Neural crest cell (in vitro differentiated cells): ENCODE measurements at regions not wholly inside any gene's neighbourhood (a gene's known extent, or its start where the extent isn't known, plus 50 kb on each side); places are given as distances from the start of the nearest gene placed in this dataset.
"Not testable (repeated sequence)": the region's sequence is repeated elsewhere in the genome, so short reads cannot be mapped to it uniquely, and the experiment has no call there.

Experiments used
- DNase-seq: peaks from one replicate; pipeline ENCODE4 v3.0.0; 2021; ENCODE audit warnings: low read depth, mixed read lengths, low spot score
- H3K27ac Mint-ChIP-seq: one replicate; pipeline ENCODE4 v1.8.0; 2021; ENCODE audit warnings: mild to moderate bottlenecking, mixed read lengths; ENCODE audit not compliant: unreplicated experiment
- H3K27me3 Mint-ChIP-seq: 2 replicates; pipeline ENCODE4 v1.8.0; 2021; ENCODE audit warnings: low read depth, mild to moderate bottlenecking, mixed read lengths
- H3K36me3 Mint-ChIP-seq: 2 replicates; pipeline ENCODE4 v1.8.0; 2021; ENCODE audit warnings: low read depth, mild to moderate bottlenecking, mixed read lengths
- H3K4me1 Mint-ChIP-seq: 2 replicates; pipeline ENCODE4 v1.8.0; 2021; ENCODE audit warnings: mixed read lengths
- H3K4me3 Mint-ChIP-seq: one replicate; pipeline ENCODE4 v1.8.0; 2021; ENCODE audit warnings: mild to moderate bottlenecking, mixed read lengths
- H3K9me3 Mint-ChIP-seq: 2 replicates; pipeline ENCODE4 v1.8.0; 2021; ENCODE audit warnings: mixed read lengths
- CTCF ChIP-seq: fragments of 200-600 bp; sonication (generic); conservative IDR thresholded peaks from 2 replicates; pipeline ENCODE4 v1.5.0; 2021; ENCODE audit warnings: antibody characterized with exemption, mild to moderate bottlenecking

- Mint-ChIP-seq H3K27me3 (no peaks in the 10 kb centered on the region), H3K4me3 (no peak overlapping the region), H3K27ac (no peak overlapping the region), H3K36me3 (peaks cover 7% of the 10 kb centered on the region), H3K4me1 (peaks cover 4% of the 10 kb centered on the region), H3K9me3 (peaks cover 18% of the 10 kb centered on the region)
- DNase-seq: no peak
- no peak for TF ChIP-seq CTCF
These were observed 103.6 kb upstream of the SHB start for GRCh38 chr9:38172586-38172985.

DNA sequence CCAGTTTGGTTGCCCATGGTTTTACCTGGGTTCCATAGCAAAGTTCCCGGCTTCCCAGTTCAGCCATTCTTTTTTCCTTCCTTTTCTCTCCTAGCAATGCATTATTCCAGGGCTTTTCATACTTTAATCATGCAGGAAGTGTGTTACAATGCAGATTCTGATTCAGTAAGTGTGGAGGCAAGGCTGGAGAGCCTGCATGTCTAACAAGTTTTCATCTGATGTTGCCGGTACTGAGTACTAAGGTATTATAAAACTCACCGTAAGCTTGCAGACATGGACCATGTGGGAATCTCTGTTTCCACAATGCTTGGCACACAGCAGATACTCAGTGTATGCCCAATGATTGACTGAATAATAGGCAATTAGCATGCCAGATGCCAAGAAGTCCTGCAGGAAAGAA, 102.9 kb upstream of the SHB start:
- Mint-ChIP-seq H3K4me1 (peaks cover 4% of the 10 kb centered on the region), H3K4me3 (no peak overlapping the region), H3K27me3 (no peaks in the 10 kb centered on the region), H3K27ac (no peak overlapping the region), H3K9me3 (peaks cover 16% of the 10 kb centered on the region), H3K36me3 (peaks cover 7% of the 10 kb centered on the region)
- TF ChIP-seq CTCF: no peak
- DNase-seq: no peak

GRCh38 chr9:38171538-38171884, 102.5 kb upstream of the SHB start:
- Mint-ChIP-seq H3K4me3 (no peak overlapping the region), H3K27me3 (no peaks in the 10 kb centered on the region), H3K27ac (no peak overlapping the region), H3K36me3 (peaks cover 7% of the 10 kb centered on the region), H3K4me1 (peaks cover 4% of the 10 kb centered on the region), H3K9me3 (peaks cover 16% of the 10 kb centered on the region)
- no peak for TF ChIP-seq CTCF
- DNase-seq: no peak

DNA sequence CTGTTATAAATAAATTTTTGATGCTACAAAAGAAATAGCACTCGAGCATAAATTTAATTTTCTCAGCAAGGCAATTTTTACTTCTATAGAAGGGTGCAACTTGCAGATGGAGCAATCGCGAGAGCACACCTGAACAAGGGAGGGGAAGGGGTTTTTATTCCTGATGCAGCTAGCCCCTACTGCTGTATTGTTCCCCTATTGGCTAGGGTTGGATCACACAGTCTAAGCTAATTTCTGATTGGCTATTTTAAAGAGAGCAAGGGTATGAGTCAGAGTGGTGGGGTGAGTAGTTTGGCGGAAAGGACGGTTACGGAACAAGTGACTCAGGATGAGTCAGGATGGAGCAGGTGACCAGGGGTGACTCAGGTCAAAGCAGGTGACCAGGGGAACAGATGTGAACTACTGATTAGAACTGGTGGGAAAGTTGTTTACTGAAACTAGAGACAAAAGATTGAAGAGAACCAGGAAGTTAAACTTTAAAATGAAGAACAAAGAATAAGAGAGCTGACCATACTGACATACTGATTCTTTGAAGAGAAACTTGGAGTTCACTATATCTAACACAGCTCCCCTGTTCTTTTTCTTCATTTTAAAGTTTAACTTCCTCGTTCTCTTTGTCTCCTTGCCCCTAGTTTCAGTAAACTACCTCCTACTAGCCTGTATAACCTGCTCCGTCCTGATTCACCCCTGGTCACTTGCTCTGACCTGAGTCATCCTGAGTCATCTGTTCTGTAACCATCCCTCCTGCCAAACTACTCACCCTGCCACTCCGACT, 101.9 kb upstream of the SHB start:
- not testable (repeated sequence) for H3K4me1 Mint-ChIP-seq, H3K4me3 Mint-ChIP-seq, H3K36me3 Mint-ChIP-seq, DNase-seq, H3K27ac Mint-ChIP-seq, H3K27me3 Mint-ChIP-seq
- peaks cover 16% of the 10 kb centered on the region for H3K9me3 Mint-ChIP-seq

- not testable (repeated sequence) for H3K27ac Mint-ChIP-seq, H3K27me3 Mint-ChIP-seq, H3K4me3 Mint-ChIP-seq, H3K36me3 Mint-ChIP-seq, DNase-seq, H3K4me1 Mint-ChIP-seq
- H3K9me3 Mint-ChIP-seq: peaks cover 16% of the 10 kb centered on the region
These were observed 101.1 kb upstream of the SHB start for GRCh38 chr9:38170155-38170554.

- peaks cover 2% of the 10 kb centered on the region for H3K36me3 Mint-ChIP-seq
These were observed 97.5 kb upstream of the SHB start for GRCh38 chr9:38166501-38166900.

More at GRCh38 chr9:38166501-38166900, 97.5 kb upstream of the SHB start:
- no peak for DNase-seq
- H3K4me3 Mint-ChIP-seq: no peak overlapping the region
- no peak overlapping the region for H3K27ac Mint-ChIP-seq
- no peak for TF ChIP-seq CTCF
- peaks cover 12% of the 10 kb centered on the region for H3K9me3 Mint-ChIP-seq
- H3K27me3 Mint-ChIP-seq: no peaks in the 10 kb centered on the region
- peaks cover 15% of the 10 kb centered on the region for H3K4me1 Mint-ChIP-seq
